Left ventricle myocardium superior (tissue), 1 donor: ENCODE measurements at regions not wholly inside any gene's neighbourhood (a gene's known extent, or its start where the extent isn't known, plus 50 kb on each side); places are given as distances from the start of the nearest gene placed in this dataset.

Experiments
- ATAC-seq: fragments of 200-7000 bp; cut with Tn5 transposase; one replicate; pipeline ENCODE4 v1.9.1; 2020; ENCODE audit warnings: mild to moderate bottlenecking, moderate library complexity
- DNase-seq: peaks from one replicate; pipeline ENCODE4 v3.0.0-alpha.2; 2020
- intact Hi-C: fragments of 100-400 bp; cut with micrococcal nuclease; formaldehyde crosslinking; loops from one replicate; pipeline ENCODE4 v1.11.0; 2022
- donor health status: DM: no; HTN: yes; CAD: no; lungs with severe emphysema.

DNA sequence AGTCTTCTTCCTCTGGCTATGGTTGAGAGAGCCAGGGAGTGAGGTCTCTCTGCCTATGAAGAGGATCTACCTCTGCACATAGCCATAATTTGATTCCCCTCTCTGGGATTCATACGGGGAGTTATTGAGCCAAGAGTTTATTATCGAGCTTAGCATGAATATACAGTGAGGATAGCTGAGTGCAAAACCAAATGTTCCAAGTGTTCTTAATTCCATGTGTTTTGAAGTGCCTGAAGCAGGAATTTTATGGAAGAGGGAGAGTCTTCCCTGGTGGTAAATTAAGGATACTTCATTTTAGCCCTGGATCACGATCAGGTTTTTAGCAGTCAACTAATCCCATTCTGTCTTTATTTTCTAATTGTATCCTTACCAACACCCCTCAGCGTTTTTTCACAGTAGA lies 270.6 kb downstream of the C1D start:
- intact Hi-C loops = no loop called here
- no peak for DNase-seq
- no peak for ATAC-seq

DNA sequence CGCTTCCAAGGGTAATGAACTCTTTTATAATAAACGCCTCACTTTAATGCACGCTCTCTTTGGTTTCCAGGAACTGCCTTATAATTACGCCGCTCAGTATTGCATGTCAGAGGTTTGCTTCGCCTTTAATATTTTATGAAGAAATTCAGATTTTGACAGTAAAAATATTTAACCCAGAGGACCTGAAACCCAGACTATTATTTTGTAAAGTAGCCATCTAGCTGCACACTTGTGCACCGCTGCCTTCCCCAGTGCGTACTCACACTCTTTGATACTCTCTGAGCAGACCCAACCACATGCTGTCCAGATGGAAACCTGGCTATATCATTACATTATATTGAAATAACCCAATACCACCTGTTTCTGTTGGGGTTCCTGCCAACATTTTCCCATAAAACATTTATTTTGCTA lies 270.1 kb downstream of the C1D start:
- no peak for ATAC-seq
- DNase-seq = no peak
- intact Hi-C loops = no loop called here

DNA sequence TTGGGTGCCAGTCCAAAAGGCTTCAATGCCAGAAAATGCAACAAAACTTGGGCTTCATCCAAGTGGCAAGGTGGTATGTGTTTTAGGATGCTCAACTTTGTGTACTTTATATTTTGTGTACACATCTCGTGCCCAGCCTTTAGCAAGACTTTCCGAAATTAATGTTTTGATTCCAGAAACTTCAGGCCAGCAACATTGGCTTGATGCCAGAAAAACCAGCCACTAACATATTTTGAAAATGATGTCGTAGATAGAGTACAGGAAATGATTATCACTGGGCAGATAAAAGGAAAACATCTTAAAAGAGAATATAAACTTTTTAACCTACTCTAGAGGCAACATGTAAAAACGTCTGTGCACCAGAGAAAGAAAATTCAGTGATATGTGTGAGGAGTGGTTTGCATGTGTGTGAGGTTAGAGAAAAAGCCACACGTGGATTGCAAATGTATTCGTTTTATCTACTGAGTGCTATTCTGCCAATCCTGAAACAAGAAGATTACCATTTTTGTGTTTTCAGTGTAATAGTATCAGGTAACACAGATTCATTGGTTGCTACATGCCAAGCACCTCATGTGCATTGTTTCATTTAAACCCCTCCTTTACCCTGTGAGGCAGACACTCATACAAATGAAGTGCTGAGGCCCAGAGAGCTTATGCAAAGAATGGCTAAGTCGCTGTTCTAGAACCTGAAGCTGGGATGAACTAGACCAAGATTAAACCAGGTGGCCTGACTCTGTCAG lies 264.8 kb downstream of the C1D start:
- intact Hi-C loops = no loop called here
- ATAC-seq (peak; percentile 51), DNase-seq (no peak)

DNA sequence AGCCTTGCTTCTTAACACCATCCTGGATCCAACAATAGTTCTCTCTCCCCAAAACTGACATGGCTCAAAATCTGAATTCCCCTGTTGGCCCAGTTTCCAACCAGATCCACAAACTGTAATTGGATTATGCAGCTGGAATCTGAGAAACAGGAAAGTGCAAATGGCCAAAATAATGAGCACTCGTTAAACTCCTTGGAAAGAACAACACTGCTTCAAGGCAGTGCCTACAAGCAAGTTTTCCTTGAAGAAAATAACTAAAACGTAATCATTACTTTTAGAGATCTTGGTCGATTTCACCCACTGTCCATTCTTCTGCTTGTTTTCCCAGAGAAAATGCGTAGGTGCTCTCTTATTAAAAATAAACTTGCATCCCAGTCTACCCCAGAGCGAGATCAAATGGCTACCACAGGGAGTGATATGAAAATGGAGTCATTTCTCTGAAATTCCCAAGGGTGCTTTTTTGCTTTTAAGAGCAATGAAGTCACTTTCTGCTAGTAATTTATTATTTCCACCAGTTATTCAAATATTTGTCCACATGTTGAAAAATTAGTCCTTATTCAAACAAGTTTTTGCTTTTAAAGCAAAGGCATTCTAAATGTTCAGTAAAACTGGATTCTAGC lies 264.2 kb downstream of the C1D start:
- no peak for ATAC-seq
- intact Hi-C loops = no loop called here
- no peak for DNase-seq

DNA sequence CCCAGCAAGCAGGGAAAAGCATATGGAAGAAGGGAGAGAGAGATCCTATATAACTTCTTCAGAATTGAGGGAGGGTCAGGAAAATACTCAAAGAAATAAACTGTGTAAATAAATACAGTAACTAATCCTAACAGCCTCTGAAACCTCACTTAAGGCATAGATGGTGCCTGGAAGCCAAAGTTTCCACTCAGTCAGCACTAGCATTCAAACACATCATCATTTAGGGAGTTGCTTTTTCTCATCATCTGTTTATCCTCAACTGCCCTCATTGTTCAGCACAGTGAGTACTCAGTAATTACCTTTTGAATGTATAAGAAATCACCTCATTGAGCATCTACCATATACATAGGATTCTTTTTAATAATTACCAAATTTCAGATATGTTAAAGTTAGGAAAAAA lies 262.9 kb downstream of the C1D start:
- DNase-seq = no peak
- intact Hi-C loops = no loop called here
- no peak for ATAC-seq

DNA sequence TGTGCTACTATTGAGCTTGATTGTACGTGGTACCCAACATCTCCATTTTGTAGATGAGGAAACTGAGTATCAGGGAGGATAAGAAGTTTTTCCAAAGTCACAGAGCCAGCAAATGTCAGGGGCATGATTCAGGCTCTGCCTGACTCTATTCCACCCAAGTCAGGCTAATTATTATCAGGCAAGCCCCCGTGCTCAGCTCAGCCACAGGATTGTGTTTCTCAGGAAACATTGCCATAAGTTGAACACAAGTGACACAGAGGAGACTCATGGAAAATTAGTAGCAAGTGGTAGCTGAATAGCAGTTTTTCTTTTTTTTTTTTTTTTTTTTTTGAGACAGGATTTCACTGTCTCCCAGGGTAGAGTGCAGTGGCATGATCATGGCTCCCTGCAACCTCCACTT lies 260.5 kb downstream of the C1D start:
- no peak for ATAC-seq
- intact Hi-C loops = no loop called here
- DNase-seq = no peak

DNA sequence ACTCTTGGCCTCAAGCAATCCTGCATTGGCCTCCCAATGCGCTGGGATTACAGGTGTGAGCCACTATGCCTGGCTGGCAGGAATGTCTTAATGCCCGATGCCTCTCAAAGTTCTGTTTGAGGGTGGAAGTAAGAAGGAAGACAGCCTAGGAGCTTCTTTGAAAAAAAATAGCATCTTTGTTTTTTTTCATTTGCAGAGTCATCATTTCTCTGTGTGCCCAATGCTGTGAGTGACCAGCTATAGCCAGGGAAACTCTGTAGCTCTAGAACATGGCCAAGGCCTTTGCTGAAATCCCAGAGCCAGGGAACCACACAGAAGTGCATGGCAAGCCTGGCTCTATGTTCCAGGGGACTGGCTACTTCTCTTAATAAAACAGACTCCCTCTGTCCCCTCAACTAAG lies 260.0 kb downstream of the C1D start:
- ATAC-seq = no peak
- DNase-seq = no peak
- intact Hi-C loops = no loop called here

DNA sequence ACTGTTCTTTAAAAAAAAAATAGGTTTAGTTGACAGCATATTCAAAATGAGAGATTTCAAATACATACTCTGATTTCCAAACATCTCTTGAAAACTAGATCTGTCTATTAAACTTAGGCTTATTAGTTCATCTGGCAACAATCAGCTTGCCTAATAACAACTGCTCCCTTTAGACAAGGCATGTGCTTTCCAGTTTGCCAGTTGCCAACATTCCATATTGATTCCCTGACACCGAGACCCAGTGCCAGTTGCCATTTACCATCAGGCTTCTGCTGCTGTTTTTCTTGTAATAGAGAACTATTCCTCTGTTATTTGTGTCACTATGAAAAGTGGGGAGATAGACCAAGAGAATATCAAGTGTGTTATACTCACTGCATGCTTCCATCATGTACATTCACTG lies 256.0 kb downstream of the C1D start:
- ATAC-seq (no peak), DNase-seq (no peak)
- intact Hi-C loops = no loop called here

DNA sequence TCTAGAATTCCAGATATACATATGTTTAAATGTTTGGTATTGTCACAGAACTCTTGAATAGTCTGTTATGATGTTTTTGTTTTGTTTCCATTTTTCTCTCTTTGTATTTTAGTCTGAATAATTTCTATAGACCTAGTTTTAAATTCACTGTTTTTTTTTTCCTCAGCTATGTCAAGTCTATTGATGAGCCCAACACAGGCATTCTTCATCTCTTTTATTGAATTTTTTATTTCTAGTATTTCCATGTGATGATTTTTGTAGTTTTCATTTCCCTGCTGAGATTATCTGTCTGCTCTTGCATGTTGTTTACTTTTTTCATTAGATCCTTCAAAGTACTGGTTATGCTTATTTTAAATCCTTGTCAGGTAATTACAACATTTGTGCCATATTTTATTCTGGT lies 254.7 kb downstream of the C1D start:
- ATAC-seq (no peak), DNase-seq (no peak)
- intact Hi-C loops = no loop called here

DNA sequence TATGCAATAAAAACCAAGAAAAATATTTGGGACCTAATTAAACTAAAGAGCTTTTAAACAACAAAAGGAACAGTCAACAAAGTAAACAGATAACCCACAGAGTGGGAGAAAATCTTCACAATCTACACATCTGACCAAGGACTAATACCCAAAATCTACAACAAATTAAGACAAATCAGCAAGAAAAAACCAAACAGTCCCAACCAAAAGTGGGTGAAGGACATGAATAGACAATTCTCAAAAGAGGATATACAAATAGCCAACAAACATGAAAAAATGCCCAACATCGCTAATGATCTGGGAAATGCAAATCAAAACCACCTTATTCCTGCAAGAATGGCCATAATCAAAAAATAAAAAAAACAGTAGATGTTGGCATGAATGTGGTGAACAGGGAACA lies 250.1 kb downstream of the C1D start:
- no peak for DNase-seq
- ATAC-seq = no peak
- intact Hi-C loops = no loop called here

DNA sequence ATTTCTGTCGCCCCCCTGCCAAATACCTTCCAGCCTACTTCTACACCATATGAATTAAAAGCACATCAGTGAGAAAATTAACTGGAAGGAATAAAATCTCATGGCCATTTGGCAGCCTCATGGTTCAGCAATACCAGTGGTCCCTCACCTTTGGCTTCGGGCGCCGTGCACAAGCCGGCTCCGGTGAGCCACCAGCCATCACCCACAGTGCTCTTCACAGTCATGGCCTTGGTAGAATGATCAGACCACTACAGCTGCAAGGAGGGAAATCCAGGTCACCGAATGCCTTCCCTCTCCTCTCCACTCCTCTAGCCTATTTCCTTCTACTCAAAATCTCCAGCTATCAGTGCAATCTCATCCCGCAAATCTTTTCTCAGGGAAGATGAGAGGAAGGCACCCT lies 239.1 kb downstream of the C1D start:
- DNase-seq (no peak), ATAC-seq (no peak)
- intact Hi-C loops = no loop called here

DNA sequence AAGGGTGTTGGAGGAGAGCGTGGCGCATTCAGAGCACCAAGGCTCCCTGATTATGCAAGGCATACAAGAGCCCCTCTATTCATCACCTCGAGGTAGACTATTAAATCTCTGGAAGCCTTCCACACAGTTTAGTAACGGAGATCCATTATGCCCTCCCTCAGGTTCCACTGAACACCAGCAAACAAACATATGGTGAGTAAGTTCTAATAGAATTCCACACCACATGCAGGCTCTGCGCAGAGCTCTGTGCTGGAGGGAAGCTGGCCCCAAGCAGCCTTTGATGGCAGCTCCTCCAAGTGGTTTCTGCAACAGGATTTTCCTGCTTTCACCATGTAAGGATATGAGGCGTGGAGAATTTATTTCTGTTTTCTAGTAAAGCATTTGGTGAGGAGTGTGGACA lies 238.6 kb downstream of the C1D start:
- DNase-seq (no peak), ATAC-seq (no peak)
- intact Hi-C loops = no loop called here

DNA sequence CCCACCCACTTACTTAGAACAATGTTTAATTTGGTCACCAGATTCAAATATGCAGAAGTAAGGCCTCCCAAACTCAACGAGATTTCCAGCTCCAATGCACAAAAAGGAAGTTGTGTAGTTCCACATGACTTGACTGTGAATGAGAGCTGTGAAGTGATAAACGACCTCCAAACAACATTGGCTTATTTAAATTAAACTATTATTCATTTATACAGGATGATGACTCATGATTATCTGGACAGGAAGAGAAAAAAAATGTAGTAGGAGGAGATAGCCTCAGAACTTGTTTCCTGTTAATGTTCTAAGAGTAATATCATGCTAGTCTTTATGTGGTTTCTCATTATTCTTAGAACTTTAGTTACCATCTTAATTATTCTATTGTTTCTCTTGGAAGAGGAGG lies 237.3 kb downstream of the C1D start:
- DNase-seq = no peak
- intact Hi-C loops = no loop called here
- no peak for ATAC-seq

DNA sequence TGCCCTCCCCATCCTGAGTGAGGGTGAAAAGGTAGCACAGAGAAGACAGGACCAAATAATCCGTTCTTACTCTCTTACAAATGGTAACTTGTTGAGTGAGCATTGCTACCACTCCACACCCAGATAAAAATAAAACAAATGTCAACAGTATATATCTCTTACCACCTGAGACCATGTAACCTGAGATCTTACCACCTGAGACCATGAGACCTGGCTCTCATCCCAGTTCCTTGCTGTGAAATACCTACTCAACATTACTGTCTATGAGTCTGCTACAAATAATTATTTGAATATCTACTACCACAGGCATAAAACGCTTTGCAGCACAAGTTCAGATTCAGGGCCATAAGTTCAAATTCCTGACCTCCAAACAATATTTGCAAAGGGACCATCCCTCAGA lies 234.7 kb downstream of the C1D start:
- ATAC-seq = no peak
- intact Hi-C loops = no loop called here
- DNase-seq = no peak

DNA sequence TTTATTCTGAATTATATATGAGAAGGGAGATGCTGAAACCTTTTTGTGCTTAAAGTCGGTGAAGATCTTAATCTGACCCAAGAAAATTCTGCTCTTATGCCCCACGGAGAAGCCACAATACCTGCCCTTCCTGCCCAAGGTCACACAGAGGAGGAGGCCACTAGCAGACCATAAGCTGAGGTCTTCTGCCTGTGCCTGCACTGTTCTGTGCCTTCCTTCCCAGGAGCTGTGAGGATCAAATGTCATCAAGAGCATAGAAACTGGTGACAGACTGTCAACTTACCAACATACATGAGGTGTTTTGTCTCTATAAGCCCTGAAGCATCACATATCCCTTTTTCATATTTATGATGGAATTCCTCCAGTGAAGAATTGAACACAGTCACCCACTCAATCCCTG lies 233.3 kb downstream of the C1D start:
- intact Hi-C loops = no loop called here
- DNase-seq (no peak), ATAC-seq (no peak)

DNA sequence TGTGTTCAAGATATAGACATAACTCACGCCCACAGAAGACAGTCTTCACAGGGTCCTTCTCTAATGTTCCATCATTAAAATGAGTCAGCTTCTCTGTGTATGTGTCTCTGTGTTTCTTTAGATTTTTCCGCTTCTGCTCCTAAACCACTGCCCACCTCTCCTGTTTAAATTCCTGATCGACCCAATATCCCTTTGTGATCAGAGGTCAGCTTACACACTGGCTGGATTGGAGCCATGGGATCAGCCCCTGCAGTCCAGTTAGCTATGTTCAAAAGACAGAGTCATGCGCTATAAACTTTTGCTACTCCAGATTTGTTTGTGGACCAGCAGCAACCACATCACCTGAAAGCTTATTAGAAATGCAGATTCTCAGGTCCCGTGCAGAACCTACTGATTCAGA lies 229.2 kb downstream of the C1D start:
- intact Hi-C loops = no loop called here
- DNase-seq (no peak), ATAC-seq (no peak)

DNA sequence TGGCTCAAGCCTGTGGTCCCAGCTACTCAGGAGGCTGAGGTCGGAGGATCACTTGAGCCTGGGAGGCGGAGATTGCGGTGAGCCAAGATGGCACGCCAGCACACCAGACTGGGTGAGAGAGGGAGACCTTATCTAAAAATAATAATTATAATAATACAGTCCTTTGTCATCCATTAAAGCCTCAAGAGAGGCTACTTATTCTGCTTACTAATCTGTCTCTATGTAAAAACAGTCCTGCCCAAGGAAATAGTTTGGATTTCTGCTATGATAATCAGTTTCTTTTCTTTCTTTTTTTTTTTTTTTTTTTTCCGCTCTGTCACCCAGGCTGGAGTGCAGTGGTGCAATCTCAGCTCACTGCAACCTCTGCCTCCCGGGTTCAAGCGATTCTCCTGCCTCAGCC lies 228.3 kb downstream of the C1D start:
- DNase-seq (no peak), ATAC-seq (no peak)
- intact Hi-C loops = no loop called here

DNA sequence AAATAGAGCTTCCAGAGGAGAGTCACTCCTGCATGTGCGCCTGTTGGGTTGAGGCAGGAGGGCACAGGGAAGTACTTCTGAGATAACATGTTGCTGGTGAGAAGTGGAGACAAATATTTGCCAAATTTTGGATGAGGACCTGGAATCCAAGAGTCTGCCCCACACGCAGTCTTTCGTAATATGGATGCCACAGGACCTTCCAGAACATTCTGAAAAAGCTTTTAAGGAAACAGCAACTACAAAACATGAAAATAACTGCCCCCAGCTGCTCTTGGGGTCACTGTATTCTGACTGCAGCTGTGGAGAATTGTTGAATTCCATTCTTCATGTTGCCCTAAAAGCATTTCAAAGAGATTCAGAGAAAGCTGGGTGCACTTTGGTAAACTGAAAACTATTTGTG lies 227.5 kb downstream of the C1D start:
- ATAC-seq = no peak

DNA sequence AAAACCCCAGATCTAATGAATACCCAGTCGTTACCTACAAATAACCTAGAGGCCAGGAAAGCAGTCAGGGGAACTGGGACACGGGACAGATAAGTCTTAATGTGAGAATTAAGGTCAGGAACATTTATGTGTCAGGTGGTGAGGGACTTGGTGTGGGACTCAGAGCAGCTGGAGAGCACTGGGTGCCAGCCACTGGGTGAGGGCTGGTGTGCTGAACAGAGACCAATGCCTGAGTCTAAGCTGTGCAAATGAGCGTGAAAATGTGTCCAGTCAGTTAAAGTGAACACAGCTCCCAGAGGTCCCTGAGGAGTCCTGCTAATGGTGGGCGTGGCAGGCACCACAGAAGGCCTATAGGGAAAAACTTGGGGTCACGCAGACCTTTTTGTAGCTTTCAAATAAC lies 225.9 kb downstream of the C1D start:
- DNase-seq = no peak
- ATAC-seq = no peak
- intact Hi-C loops = no loop called here

More for the DNA sequence above, 227.5 kb downstream of the C1D start:
- intact Hi-C loops = no loop called here
- DNase-seq = no peak

DNA sequence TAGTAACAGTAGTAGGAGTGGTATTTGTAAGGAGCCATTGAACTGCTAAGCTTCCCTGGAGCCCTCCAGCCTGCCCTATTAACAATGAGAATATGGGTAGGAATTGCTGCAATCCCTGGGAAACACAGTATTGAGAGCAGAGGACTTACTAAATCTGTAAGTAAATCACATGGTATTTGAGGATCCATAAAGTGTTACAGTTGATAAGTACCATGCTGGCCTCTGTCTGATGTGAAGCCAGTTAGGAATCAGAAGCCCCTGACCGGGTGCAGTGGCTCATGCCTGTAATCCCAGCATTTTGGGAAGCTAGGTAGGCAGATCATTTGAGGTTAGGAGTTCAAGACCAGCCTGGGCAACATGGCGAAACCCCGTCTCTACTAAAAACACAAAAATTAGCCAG lies 224.6 kb downstream of the C1D start:
- DNase-seq = no peak
- intact Hi-C loops = no loop called here
- ATAC-seq = no peak

DNA sequence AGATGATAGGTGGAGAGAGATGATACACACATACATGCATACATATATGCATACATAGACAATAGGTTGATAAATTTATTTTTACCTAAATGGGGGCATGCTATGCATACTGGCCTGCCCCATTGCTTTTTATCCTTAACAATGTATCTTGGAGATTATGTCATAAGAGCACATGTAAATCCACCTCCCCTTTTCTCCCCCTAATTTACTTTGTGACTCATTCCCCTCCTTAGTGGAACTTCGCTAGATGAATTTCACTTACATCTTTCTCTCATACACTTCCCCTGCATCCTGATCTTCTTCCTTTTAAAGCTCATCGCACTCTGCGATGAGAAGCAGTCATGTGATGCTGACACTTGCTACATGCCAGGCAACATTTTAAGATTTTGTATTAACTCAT lies 223.6 kb downstream of the C1D start:
- intact Hi-C loops = no loop called here
- ATAC-seq = no peak
- no peak for DNase-seq
